GM12864 (cell line): ENCODE measurements at regions not wholly inside any gene's neighbourhood (a gene's known extent, or its start where the extent isn't known, plus 50 kb on each side); places are given as distances from the start of the nearest gene placed in this dataset.

ENCODE experiments used
- DNase-seq: peaks from one replicate; pipeline ENCODE4 v3.0.0-alpha.2; 2011; ENCODE audit warnings: low read depth
- H3K4me3 ChIP-seq: 2 replicates; pipeline ENCODE4 v1.5.1; 2011; ENCODE audit warnings: mild to moderate bottlenecking, low read depth, low read length, control low read depth
- TF ChIP-seq, protein P1 (sequence below): IDR thresholded peaks from 2 replicates; pipeline ENCODE4 v1.5.1; 2011; ENCODE audit warnings: low read depth, mild to moderate bottlenecking, moderate library complexity, low read length, control low read depth, inconsistent platforms; ENCODE audit errors: missing control alignments

DNA sequence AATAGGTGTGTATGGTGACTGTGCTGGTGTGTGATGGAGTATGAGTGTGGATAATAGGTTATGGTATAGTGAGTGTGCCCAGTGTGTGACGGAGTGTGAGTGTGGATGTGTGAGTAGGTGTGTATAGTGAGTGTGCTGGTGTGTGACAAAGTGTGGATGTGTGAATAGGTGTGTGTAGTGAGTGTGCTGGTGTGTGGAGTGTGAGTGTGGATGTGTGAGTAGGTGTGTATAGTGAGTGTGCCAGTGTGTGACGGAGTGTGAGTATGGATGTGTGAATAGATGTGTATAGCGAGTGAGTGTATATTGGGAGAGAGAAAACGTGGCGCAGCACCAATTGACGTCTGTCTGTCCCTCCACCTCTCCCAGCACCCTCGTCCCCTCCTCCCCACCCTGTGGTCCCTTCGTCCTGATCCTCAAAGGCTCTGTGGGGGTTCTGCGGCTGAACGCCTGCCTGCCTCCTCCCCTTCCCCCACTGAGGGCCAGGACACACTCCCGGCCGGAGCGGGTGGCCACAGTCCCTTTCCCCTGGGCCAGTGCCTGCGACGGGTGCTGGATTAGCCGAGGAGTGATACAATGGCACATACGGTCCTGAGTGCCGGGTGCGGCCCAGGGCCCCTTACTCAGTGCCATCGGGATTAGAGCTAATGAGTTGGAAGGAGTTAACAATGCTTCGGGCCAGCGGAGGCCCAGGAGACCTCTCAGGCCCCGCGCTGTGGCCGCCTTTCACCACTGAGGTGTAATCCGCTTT lies 160.0 kb downstream of the MRM1 start:
- DNase-seq = peak; percentile 8
- H3K4me3 ChIP-seq = no peak overlapping the region
- TF ChIP-seq, protein P1, sequence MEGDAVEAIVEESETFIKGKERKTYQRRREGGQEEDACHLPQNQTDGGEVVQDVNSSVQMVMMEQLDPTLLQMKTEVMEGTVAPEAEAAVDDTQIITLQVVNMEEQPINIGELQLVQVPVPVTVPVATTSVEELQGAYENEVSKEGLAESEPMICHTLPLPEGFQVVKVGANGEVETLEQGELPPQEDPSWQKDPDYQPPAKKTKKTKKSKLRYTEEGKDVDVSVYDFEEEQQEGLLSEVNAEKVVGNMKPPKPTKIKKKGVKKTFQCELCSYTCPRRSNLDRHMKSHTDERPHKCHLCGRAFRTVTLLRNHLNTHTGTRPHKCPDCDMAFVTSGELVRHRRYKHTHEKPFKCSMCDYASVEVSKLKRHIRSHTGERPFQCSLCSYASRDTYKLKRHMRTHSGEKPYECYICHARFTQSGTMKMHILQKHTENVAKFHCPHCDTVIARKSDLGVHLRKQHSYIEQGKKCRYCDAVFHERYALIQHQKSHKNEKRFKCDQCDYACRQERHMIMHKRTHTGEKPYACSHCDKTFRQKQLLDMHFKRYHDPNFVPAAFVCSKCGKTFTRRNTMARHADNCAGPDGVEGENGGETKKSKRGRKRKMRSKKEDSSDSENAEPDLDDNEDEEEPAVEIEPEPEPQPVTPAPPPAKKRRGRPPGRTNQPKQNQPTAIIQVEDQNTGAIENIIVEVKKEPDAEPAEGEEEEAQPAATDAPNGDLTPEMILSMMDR = no peak

DNA sequence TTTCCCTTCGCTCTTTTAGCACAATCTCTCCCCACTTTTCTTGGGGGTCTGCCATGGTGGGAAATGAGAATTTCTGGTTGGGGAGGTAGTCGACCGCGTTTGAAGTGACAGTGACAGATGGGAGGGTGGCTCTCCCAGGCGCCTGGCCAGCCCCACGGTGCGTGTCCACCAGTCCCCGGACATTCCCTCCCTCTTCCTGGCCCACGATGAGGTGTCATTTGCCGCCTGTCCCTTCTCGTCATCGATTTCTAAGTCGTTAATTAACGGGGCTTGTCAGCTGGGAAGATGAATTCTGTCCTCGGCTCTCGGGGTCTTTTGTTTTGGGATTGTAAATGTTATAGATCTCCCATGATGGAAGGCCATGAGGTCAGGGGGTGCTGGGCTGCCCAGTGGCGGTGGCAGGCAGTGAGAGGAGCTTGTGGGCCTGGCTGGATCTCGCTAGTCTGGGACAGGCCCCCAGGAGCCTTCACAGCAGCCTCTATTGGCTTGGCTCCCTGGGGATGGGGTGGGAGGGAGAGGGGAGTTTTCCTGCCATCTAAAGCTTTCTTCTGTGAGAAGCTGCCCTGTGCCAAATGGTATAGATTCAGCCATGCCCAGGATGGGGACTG lies 164.2 kb downstream of the MRM1 start:
- no peak for DNase-seq
- H3K4me3 ChIP-seq = no peak overlapping the region
- TF ChIP-seq, protein P1 = no peak

DNA sequence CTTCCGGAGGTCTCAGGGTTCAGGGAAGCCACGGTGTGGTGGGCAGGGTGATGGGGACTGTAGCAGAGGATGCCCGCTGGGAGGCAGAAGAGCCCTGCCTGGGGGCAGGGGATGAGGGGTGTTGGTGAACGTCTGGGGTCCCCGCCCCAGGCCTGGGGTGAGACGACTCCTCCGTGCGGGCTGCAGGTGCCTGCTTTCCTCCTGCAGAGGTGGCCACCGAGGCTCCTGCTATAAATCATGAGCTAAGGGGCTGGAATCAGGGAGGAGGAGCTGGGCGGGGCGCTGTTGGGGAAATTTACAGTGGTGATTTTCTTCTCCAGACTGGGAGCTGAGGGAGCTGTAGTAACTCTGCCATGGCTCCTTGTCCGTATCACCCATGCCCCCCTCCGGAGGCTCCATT lies 167.0 kb downstream of the MRM1 start:
- no peak overlapping the region for H3K4me3 ChIP-seq
- TF ChIP-seq, protein P1 = peak; percentile 17
- DNase-seq = no peak

DNA sequence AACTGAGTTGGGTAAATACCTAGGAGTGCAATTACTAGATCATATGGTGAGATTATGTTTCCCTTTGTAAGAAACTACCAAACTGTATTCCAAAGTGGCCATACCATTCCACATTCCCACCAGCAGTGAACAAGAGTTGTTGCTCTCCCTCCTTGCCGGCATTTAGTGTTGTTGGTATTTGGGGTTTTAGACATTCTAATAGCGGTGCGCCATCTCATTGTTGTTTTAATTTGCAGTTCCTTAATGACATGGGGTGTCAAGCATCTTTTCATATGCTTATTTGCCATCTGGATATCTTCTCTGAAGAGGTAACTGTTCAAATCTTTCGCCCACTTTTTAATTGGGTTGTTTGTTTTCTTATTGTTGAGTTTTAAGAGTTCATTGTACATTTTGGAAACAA lies 164.2 kb upstream of the LHX1 start:
- H3K4me3 ChIP-seq = no peak overlapping the region
- TF ChIP-seq, protein P1 = no peak
- DNase-seq = no peak

DNA sequence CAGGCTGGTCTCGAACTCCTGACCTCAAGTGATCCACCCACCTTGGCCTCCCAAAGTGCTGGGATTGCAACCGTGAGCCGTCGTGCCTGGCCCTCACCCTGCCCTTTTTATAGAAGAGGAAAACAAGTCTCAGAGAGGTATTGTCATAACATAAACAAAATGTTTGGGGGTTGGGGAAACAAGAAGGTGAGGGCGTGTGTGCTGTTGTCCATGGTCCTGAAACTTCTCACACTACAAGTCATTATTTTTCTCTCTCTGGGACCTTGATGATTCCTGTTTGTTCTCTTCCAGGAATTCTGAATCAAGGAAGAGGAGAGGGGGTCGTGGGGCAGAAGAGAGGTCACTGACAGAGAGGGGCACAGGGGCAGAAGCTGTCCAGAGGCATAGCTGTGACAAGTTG lies 160.2 kb upstream of the LHX1 start:
- DNase-seq = no peak
- TF ChIP-seq, protein P1 = no peak
- H3K4me3 ChIP-seq = no peak overlapping the region

DNA sequence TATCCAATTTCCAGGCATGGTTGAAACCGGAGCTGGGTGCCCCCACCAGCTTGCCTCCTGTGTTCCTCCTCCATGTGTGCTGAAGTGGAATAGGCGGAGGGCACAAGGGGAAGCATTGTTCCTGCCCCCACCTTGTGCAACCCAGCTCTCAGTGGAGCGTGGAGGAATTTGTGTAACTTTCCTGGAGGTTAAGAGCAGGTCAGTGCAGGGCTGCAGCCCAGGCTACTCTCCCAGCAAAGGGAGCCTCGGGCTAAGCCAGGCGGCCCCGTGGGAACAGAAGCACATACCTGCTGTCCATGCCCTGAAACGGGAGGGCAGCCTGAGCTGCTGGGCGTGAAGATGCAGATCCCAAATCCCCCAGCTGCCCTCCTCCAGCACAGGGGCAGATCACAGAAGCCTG lies 158.8 kb upstream of the LHX1 start:
- DNase-seq = no peak
- no peak overlapping the region for H3K4me3 ChIP-seq
- TF ChIP-seq, protein P1 = no peak

DNA sequence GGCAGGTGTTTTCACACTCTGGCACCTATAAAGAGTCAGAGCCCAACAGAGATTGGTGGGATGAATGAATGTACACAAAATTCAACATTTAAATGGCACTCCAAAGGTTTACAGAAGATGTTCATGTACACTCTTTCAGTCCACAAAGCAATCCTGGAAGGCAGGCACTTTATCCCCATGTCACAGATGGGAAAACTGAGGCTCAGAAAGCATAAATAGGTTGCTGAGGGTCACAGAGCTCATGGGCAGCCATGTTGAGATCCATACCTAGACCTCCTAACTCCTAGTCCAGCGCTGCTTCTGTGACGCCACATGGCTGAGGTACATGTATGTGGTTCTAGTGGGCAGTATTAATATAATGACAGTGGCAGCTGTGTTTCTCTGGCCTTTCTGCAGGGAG lies 157.7 kb upstream of the LHX1 start:
- no peak for DNase-seq
- TF ChIP-seq, protein P1 = no peak

More for the DNA sequence above, 157.7 kb upstream of the LHX1 start:
- no peak overlapping the region for H3K4me3 ChIP-seq
